ENCODE measurements at regions not wholly inside any gene's neighbourhood (a gene's known extent, or its start where the extent isn't known, plus 50 kb on each side); places are given as distances from the start of the nearest gene placed in this dataset.

DNA sequence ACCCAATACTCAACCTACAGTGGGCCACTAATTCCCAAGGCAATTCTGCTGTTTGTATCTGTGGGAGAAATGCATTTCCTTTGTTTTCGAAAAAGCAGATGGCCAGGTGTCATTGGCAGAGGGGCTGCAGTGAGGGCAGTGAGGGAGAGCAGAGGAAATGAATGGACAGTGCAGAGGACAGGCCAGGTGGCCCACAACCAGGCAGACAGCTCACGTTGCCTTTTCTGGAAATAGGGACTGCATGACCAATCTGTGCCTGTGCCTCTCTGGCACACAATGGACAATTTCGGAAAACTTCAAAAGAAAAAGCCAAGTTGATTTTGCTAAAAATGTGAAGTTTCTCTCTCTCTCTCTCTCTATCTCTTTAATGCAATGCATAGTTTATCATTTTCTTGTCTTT, 52.6 kb upstream of the ETS2 start:
- no TSS peak for BruUV-seq (replicated peaks)
- Histone ChIP-seq H3K9ac (ENCODE audit: insufficient read depth, low read depth, low read length) (no peak overlapping the region), H3K4me3 (replicated peaks in 1 of 3; ENCODE audit: insufficient read depth in 1 of 3, low read depth in 2 of 3, low read length in 3 of 3) (no peak overlapping the region), H3K4me2 (ENCODE audit: low read depth, low read length) (no peak overlapping the region), H3K9me3 (ENCODE audit: low read length) (no peaks in the 10 kb centered on the region), H3K27ac (ENCODE audit: extremely low read length, insufficient read depth, low read length) (no peak overlapping the region), H3K27me3 (ENCODE audit: control insufficient read depth in 1 of 2, insufficient read depth in 2 of 2, low read length in 2 of 2) (no peaks in the 10 kb centered on the region; a peak in 2 of 5 replicates), H3K4me1 (ENCODE audit: insufficient read depth, low read length) (peaks cover 49% of the 10 kb centered on the region), H2AFZ (ENCODE audit: low read length) (no peak overlapping the region), H3K36me3 (replicated peaks in 1 of 2; ENCODE audit: control insufficient read depth in 1 of 2, insufficient read depth in 2 of 2, low read length in 2 of 2) (no peaks in the 10 kb centered on the region), H4K20me1 (ENCODE audit: insufficient read depth, low read length) (no peaks in the 10 kb centered on the region), H3K79me2 (ENCODE audit: insufficient read depth, low read length) (no peaks in the 10 kb centered on the region)
- no peak for DNase-seq (ENCODE audit: low spot score)
- intact Hi-C loops (cut with micrococcal nuclease; ENCODE audit: unreplicated experiment) (no loop called here), in situ Hi-C loops (cut with HindIII; ENCODE audit: extremely low pct_ligation_motif_present, low pct_unique_long_range_greater_than_20kb) (no loop called here)
- no peak for ATAC-seq
- no peak for FAIRE-seq
- POLR2A ChIA-PET, result no interaction called here
- WGBS (ENCODE audit: low lambda C conversion rate), result 39% methylated on average over 3 of the region's 3 CpGs
- CTCF ChIA-PET (ENCODE audit: low intra/inter-chr PET ratio, low total read pairs), result no interaction called here
- TF ChIP-seq, protein P1, sequence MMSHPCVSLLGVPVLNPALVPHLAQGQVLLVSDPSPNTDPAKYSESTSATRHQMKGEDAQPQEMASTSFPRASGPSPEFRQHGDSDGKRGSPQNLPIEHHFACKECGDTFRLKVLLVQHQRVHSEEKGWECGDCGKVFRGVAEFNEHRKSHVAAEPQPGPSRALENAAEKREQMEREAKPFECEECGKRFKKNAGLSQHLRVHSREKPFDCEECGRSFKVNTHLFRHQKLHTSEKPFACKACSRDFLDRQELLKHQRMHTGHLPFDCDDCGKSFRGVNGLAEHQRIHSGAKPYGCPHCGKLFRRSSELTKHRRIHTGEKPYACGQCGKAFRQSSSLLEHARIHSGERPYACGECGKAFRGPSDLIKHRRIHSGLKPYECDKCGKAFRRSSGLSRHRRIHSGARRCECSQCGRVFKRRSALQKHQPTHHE (CRISPR knock-in tag; IDR thresholded peaks at IDR 0.05; ENCODE audit: borderline replicate concordance), result no peak
- TF ChIP-seq, protein P2, sequence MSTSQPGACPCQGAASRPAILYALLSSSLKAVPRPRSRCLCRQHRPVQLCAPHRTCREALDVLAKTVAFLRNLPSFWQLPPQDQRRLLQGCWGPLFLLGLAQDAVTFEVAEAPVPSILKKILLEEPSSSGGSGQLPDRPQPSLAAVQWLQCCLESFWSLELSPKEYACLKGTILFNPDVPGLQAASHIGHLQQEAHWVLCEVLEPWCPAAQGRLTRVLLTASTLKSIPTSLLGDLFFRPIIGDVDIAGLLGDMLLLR (CRISPR knock-in tag; IDR thresholded peaks at IDR 0.05), result no peak
- TF ChIP-seq ZNF367 (CRISPR knock-in tag; IDR thresholded peaks at IDR 0.05; ENCODE audit: borderline replicate concordance) (no peak), ZC3H13 (CRISPR knock-in tag; IDR thresholded peaks at IDR 0.05) (no peak), ZNF841 (CRISPR knock-in tag; IDR thresholded peaks at IDR 0.05; ENCODE audit: borderline replicate concordance) (no peak), GATAD2A (CRISPR knock-in tag; IDR thresholded peaks at IDR 0.05) (no peak), PRPF4 (IDR thresholded peaks at IDR 0.05; ENCODE audit: low read depth, low read length, poor library complexity, severe bottlenecking) (no peak), NFE2L1 (CRISPR knock-in tag; IDR thresholded peaks at IDR 0.05; ENCODE audit: borderline replicate concordance) (no peak), TGIF2 (CRISPR knock-in tag; IDR thresholded peaks at IDR 0.05) (no peak), HES4 (CRISPR knock-in tag; IDR thresholded peaks at IDR 0.05; ENCODE audit: borderline replicate concordance) (no peak)
- TF ChIP-seq, protein P3, sequence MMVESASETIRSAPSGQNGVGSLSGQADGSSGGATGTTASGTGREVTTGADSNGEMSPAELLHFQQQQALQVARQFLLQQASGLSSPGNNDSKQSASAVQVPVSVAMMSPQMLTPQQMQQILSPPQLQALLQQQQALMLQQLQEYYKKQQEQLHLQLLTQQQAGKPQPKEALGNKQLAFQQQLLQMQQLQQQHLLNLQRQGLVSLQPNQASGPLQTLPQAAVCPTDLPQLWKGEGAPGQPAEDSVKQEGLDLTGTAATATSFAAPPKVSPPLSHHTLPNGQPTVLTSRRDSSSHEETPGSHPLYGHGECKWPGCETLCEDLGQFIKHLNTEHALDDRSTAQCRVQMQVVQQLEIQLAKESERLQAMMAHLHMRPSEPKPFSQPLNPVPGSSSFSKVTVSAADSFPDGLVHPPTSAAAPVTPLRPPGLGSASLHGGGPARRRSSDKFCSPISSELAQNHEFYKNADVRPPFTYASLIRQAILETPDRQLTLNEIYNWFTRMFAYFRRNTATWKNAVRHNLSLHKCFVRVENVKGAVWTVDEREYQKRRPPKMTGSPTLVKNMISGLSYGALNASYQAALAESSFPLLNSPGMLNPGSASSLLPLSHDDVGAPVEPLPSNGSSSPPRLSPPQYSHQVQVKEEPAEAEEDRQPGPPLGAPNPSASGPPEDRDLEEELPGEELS (CRISPR knock-in tag; IDR thresholded peaks at IDR 0.05), result no peak
- TF ChIP-seq, protein P4, sequence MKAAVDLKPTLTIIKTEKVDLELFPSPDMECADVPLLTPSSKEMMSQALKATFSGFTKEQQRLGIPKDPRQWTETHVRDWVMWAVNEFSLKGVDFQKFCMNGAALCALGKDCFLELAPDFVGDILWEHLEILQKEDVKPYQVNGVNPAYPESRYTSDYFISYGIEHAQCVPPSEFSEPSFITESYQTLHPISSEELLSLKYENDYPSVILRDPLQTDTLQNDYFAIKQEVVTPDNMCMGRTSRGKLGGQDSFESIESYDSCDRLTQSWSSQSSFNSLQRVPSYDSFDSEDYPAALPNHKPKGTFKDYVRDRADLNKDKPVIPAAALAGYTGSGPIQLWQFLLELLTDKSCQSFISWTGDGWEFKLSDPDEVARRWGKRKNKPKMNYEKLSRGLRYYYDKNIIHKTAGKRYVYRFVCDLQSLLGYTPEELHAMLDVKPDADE (CRISPR knock-in tag; IDR thresholded peaks at IDR 0.05), result no peak
